Lower leg skin (tissue), 4 donors: ENCODE measurements at regions not wholly inside any gene's neighbourhood (a gene's known extent, or its start where the extent isn't known, plus 50 kb on each side); places are given as distances from the start of the nearest gene placed in this dataset.

Experiments used
- DNase-seq, 2 donors: peaks; one replicate each; pipeline ENCODE4 v3.0.0-alpha.2; 2019; ENCODE audit warnings: low spot score in 2 of 2
- H3K4me3 ChIP-seq: fragments of 200-600 bp; sonication (generic); 2 replicates; pipeline ENCODE4 v1.5.1; 2017; ENCODE audit warnings: mild to moderate bottlenecking, low read depth; ENCODE audit not compliant: poor library complexity, severe bottlenecking
- CTCF ChIP-seq, 3 donors: fragments of 450-650 bp; IDR thresholded peaks; one replicate each; pipeline ENCODE4 v1.5.1; 2016; ENCODE audit warnings: antibody characterized with exemption in 3 of 3, mild to moderate bottlenecking in 3 of 3, moderate library complexity in 2 of 3
- POLR2A ChIP-seq, 2 donors: fragments of 450-650 bp; IDR thresholded peaks; one replicate each; pipeline ENCODE4 v1.6.1; 2016 to 2017; ENCODE audit warnings: antibody characterized with exemption in 2 of 2, mild to moderate bottlenecking in 1 of 2, moderate library complexity in 1 of 2
- WGBS, 2 donors: methylation state at CpG; one replicate each; pipeline ENCODE4 v1.1.5; 2018; 5-methylcytosine and 5-hydroxymethylcytosine counted together
- intact Hi-C: fragments of 100-400 bp; cut with DNase I; formaldehyde crosslinking; loops from one replicate; pipeline ENCODE4 v1.15.0; 2023; ENCODE audit warnings: low total_unique reads

GRCh38 chr6:144978208-144978607 is 693.1 kb downstream of the UTRN start:
- intact Hi-C loops, result no loop called here
- H3K4me3 ChIP-seq, result no peak overlapping the region
- no peak for TF ChIP-seq POLR2A (IDR thresholded peaks at IDR 0.05)
- TF ChIP-seq CTCF (IDR thresholded peaks at IDR 0.05), result no peak
- no peak for DNase-seq

GRCh38 chr6:144986271-144986670 is 701.1 kb downstream of the UTRN start:
- 95 to 97% methylated on average over 2 of the region's 2 CpGs for WGBS, 2 donors

GRCh38 chr6:144989319-144990107 is 704.4 kb downstream of the UTRN start:
- WGBS, 2 donors, result 15 to 27% methylated on average over 5 of the region's 5 CpGs
- TF ChIP-seq CTCF (IDR thresholded peaks at IDR 0.05) (no peak), POLR2A (IDR thresholded peaks at IDR 0.05) (no peak)
- no peak overlapping the region for H3K4me3 ChIP-seq
- no peak for DNase-seq
- intact Hi-C loops, result no loop called here

More at GRCh38 chr6:144986271-144986670, 701.1 kb downstream of the UTRN start:
- no peak for TF ChIP-seq CTCF (IDR thresholded peaks at IDR 0.05)
- no peak for TF ChIP-seq POLR2A (IDR thresholded peaks at IDR 0.05)
- intact Hi-C loops, result no loop called here
- no peak overlapping the region for H3K4me3 ChIP-seq
- DNase-seq, result no peak

- intact Hi-C loops, result no loop called here
- H3K4me3 ChIP-seq, result no peak overlapping the region
- 66 to 79% methylated on average over 3 of the region's 3 CpGs for WGBS, 2 donors
- no peak for TF ChIP-seq POLR2A (IDR thresholded peaks at IDR 0.05)
- no peak for TF ChIP-seq CTCF (IDR thresholded peaks at IDR 0.05)
- no peak for DNase-seq
These were observed 705.6 kb downstream of the UTRN start for GRCh38 chr6:144990784-144991183.

- TF ChIP-seq CTCF (IDR thresholded peaks at IDR 0.05), result no peak
- no peak for TF ChIP-seq POLR2A (IDR thresholded peaks at IDR 0.05)
- no peak overlapping the region for H3K4me3 ChIP-seq
- 59 to 68% methylated on average over 3 of the region's 3 CpGs for WGBS, 2 donors
- intact Hi-C loops, result no loop called here
- no peak for DNase-seq
These were observed 708.7 kb downstream of the UTRN start for GRCh38 chr6:144993870-144994269.

GRCh38 chr6:144997996-144998395 is 712.9 kb downstream of the UTRN start:
- TF ChIP-seq CTCF (IDR thresholded peaks at IDR 0.05), result no peak
- TF ChIP-seq POLR2A (IDR thresholded peaks at IDR 0.05), result no peak
- intact Hi-C loops, result no loop called here
- DNase-seq, result no peak
- no peak overlapping the region for H3K4me3 ChIP-seq
- WGBS, 2 donors, result 78 to 80% methylated on average over 3 of the region's 3 CpGs
